ENCODE measurements at regions not wholly inside any gene's neighbourhood (a gene's known extent, or its start where the extent isn't known, plus 50 kb on each side); places are given as distances from the start of the nearest gene placed in this dataset.

DNA sequence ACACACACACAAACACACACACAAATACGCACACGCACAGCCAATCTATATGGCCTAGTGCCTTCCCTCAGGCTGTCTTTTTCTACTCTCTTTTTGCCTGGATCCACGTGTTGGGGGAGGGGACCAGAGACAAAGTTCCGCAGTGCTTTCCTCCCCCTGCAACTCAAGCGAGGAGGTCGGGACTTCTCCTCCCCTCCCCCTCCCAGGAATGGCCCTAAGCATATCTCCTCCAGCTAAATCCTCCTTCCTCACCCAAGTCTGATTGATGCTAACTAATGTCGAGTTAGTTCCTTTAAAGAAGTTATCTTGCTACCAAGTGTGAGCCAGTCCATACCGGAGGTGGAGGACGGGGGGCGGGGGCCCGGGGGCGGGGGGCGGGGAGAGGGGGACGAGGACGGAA, 141.2 kb upstream of the ZIC3 start:
- TF ChIP-seq, protein P1, sequence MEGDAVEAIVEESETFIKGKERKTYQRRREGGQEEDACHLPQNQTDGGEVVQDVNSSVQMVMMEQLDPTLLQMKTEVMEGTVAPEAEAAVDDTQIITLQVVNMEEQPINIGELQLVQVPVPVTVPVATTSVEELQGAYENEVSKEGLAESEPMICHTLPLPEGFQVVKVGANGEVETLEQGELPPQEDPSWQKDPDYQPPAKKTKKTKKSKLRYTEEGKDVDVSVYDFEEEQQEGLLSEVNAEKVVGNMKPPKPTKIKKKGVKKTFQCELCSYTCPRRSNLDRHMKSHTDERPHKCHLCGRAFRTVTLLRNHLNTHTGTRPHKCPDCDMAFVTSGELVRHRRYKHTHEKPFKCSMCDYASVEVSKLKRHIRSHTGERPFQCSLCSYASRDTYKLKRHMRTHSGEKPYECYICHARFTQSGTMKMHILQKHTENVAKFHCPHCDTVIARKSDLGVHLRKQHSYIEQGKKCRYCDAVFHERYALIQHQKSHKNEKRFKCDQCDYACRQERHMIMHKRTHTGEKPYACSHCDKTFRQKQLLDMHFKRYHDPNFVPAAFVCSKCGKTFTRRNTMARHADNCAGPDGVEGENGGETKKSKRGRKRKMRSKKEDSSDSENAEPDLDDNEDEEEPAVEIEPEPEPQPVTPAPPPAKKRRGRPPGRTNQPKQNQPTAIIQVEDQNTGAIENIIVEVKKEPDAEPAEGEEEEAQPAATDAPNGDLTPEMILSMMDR (IDR thresholded peaks at IDR 0.05) = no peak
- TF ChIP-seq POLR2A (IDR thresholded peaks at IDR 0.05) = no peak

All from Peyer's patch (tissue), 4 donors.